ENCODE measurements at regions not wholly inside any gene's neighbourhood (a gene's known extent, or its start where the extent isn't known, plus 50 kb on each side); places are given as distances from the start of the nearest gene placed in this dataset.

DNA sequence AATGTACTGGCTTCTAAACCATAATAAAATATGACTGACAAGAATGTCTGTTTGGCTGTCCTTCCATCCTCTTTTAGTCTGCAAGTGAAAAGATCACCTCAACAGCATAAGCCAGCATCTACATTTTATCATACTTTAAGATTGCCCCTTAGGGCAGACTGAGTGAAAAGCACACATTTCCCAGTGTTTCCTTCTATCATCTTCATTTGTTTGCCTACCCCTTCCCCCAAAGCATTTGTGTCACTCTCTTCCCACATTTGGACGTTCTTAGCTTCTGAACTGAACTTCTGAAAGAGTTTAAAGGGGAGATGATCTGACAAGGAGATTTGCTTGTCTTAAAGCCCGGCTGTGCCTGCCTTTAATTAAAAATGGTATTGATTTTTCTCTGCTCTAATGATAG is 322.2 kb downstream of the SPATA17 start:
- H3K4me3 ChIP-seq (ENCODE audit: low read depth, low read length) = no peak overlapping the region
- TF ChIP-seq, protein P1, sequence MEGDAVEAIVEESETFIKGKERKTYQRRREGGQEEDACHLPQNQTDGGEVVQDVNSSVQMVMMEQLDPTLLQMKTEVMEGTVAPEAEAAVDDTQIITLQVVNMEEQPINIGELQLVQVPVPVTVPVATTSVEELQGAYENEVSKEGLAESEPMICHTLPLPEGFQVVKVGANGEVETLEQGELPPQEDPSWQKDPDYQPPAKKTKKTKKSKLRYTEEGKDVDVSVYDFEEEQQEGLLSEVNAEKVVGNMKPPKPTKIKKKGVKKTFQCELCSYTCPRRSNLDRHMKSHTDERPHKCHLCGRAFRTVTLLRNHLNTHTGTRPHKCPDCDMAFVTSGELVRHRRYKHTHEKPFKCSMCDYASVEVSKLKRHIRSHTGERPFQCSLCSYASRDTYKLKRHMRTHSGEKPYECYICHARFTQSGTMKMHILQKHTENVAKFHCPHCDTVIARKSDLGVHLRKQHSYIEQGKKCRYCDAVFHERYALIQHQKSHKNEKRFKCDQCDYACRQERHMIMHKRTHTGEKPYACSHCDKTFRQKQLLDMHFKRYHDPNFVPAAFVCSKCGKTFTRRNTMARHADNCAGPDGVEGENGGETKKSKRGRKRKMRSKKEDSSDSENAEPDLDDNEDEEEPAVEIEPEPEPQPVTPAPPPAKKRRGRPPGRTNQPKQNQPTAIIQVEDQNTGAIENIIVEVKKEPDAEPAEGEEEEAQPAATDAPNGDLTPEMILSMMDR (IDR thresholded peaks at IDR 0.05; ENCODE audit: borderline replicate concordance, insufficient read depth, low read depth, low read length) = no peak

DNA sequence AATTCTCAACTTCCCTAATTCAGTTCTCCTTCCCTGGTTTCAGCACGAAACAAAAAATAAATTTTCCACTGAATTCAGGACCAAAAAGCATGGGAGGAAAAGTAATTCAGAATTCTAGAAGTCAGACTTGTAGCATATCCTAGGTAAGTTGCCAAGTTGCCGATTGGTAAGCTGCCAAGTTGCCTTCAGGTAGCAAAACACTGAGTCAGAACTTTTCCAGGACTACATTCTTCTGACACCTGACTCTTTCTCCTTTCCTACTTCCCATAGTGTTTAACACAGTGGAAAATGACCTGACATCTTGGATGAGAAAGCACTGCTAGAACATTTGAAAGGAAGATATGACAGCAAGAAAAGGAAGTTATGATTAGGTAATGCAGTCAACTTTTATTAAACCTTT is 322.8 kb downstream of the SPATA17 start:
- H3K4me3 ChIP-seq (ENCODE audit: low read depth, low read length) = no peak overlapping the region
- TF ChIP-seq, protein P1 (IDR thresholded peaks at IDR 0.05; ENCODE audit: borderline replicate concordance, insufficient read depth, low read depth, low read length) = no peak

DNA sequence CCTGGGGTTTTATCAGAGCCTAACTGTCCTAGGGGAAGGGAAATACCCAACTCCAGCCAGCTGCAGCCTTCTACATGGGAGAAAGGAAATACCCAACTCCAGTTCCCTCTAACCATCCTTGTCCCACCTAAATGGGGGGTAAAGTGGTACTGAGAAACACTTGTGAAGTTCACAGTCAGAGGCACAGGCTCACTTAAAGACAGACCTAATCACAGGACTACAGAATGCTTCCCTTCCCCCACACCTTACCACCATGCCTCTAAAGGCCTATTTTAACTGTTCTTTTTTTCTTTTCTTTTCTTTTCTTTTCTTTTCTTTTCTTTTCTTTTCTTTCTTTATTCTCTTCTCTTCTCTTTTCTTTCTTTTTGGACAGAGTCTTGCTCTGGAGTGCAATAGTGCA is 324.6 kb downstream of the SPATA17 start:
- H3K4me3 ChIP-seq (ENCODE audit: low read depth, low read length) = no peak overlapping the region
- TF ChIP-seq, protein P1 (IDR thresholded peaks at IDR 0.05; ENCODE audit: borderline replicate concordance, insufficient read depth, low read depth, low read length) = no peak

DNA sequence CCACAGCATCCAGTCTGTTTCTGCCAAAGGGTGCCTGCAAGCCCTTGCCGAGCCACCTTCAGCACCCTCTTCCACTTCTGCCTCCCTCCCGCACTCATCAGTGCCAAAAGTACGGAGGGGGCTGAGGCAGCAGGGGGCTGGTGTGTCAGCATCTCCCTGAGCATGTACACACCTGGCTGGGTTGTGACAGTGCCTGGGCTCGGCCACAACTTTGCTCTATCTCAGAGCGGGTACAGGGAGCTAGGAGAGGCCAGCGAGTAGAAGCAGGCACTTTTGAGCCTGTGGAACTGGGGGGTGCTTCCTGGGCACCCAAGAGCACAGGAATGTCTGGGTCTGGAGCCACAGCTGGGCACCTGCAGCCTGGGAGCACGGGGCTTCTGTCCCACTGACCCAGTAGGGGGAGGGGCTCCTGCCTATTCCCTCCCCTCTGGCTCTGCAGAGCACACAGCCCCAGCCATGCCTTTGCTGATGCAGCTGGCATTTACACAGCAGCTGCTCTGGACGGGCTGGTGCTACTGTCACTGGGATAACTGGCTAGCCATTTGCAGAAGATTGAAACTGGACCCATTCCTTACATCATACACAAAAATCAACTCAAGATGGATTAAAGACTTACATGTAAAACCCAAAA is 319.8 kb upstream of the RRP15 start:
- TF ChIP-seq, protein P1 (IDR thresholded peaks at IDR 0.05; ENCODE audit: borderline replicate concordance, insufficient read depth, low read depth, low read length) = no peak
- no peak overlapping the region for H3K4me3 ChIP-seq (ENCODE audit: low read depth, low read length)

DNA sequence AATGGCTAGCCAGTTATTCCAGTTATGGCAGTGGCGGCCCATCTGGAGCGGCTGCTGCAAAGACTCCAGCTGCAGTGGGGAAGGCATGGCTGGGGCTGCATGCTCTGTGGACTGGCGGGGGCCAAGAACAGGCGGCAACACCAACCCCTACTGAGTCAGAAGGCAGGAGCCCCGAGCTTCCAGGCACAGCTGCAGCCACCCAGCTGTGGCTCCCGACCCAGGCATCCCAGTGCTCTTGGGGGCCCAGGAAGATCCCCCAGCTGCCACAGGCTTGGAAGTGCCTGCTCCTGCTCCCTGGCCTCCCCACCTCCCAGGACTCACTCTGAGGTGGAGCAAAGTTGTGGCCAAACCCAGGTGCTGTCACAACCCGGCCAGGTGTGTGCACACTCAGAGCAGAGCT is 317.0 kb upstream of the RRP15 start:
- TF ChIP-seq, protein P1 (IDR thresholded peaks at IDR 0.05; ENCODE audit: borderline replicate concordance, insufficient read depth, low read depth, low read length) = no peak
- H3K4me3 ChIP-seq (ENCODE audit: low read depth, low read length) = no peak overlapping the region

DNA sequence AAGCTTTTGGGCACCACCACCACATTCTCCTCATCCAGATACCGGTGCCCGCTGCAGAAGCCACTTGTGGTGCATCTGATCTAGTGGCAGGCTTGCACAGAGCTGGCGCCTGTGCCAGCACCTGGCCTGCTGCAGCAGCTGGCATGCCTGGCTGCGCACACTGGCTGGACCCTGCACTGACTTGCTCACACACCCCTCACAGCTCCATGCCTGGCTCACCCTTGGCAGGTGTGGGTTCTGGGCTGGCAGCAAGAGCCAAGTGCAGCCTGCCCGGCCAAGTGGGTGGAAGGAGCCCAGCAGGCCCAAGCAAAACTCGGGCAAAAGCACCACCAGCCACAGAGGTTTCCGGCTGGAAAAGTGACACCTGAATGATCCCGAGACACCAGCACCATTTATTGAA is 315.7 kb upstream of the RRP15 start:
- TF ChIP-seq, protein P1 (IDR thresholded peaks at IDR 0.05; ENCODE audit: borderline replicate concordance, insufficient read depth, low read depth, low read length) = no peak
- H3K4me3 ChIP-seq (ENCODE audit: low read depth, low read length) = no peak overlapping the region

DNA sequence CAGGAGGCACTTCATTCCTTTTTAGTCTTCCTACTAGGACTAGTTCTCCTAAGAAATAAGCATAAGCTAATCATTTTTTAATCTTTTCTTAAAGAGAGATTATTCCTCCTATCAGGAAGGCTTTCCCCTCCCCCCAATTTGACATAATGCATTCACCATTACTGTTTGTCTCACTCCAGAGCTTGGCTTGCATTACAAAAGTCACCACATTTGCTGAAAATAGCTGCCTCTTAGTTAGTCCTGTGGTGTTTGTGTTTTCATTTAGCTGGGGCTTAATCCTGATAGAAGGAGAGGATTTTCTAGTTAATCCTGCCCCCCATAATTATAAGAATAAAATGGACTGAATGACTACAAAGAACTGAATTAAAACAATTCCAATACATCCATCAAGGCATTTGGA is 307.1 kb upstream of the RRP15 start:
- TF ChIP-seq, protein P1 (IDR thresholded peaks at IDR 0.05; ENCODE audit: borderline replicate concordance, insufficient read depth, low read depth, low read length) = no peak
- H3K4me3 ChIP-seq (ENCODE audit: low read depth, low read length) = no peak overlapping the region

Measured in GM12875 (cell line).